ENCODE measurements at regions not wholly inside any gene's neighbourhood (a gene's known extent, or its start where the extent isn't known, plus 50 kb on each side); places are given as distances from the start of the nearest gene placed in this dataset.

- no peak for FAIRE-seq
Observed at GRCh38 chr2:14313341-14313740, 319.2 kb upstream of the LRATD1 start.

- no peak for FAIRE-seq
Observed at GRCh38 chr2:14316594-14316993, 315.9 kb upstream of the LRATD1 start.

DNA sequence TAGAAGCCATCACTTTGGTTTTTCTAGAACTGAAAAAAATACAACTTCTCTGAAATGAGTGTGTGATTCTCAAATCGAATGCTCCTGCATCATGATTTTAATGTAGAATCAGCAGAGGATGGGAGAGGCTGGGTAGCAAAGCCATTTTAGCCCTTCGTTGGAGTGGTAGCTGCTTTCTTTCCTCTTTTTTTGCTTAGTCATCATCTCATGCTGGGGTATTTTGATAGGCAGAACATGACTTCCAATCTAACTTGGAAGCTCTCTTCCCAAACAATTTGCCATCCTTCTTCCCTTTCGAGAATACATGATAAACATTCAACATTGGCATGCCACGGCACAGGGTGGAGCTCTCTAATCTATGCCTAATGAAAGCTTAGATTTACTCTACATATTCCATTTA lies 311.2 kb upstream of the LRATD1 start:
- FAIRE-seq, result no peak

DNA sequence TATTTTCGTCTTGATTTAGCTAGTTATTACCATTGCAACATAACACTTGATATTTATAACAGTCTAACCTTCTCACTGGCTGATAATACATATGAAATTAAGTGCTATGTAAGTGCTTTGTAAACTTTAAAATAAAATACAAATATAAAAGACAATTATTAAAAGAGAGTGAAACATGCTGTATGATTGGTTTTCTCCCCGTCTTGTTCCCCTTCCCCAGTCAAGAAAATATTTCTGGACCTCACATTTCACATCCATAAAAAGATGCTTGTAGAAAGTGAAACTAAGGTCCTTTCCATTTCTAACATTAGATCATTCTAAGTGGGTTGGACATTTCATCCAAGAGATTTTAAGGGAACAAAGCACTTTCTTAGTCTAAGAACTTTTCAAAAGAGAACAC lies 310.2 kb upstream of the LRATD1 start:
- FAIRE-seq, result no peak

DNA sequence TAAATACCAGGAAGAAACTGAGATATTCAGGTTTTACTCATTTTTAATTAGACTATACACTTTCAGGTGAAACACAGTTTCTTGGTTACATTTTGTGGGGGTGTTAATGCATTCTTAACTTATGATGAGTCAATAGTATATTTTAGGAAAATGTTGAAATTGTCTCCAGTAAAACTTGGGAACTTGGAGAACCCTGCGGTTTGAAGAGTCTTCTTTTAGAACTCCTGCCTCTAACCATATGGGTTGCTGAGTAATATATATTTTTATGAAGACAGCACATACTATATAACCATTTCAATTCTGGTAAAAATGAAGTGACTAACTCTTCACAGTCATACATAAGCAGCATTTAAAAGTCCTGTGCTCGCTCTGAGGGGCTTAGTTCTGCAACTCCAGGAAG lies 308.2 kb upstream of the LRATD1 start:
- no peak for FAIRE-seq

GRCh38 chr2:14330884-14331283 lies 301.6 kb upstream of the LRATD1 start:
- no peak for FAIRE-seq

DNA sequence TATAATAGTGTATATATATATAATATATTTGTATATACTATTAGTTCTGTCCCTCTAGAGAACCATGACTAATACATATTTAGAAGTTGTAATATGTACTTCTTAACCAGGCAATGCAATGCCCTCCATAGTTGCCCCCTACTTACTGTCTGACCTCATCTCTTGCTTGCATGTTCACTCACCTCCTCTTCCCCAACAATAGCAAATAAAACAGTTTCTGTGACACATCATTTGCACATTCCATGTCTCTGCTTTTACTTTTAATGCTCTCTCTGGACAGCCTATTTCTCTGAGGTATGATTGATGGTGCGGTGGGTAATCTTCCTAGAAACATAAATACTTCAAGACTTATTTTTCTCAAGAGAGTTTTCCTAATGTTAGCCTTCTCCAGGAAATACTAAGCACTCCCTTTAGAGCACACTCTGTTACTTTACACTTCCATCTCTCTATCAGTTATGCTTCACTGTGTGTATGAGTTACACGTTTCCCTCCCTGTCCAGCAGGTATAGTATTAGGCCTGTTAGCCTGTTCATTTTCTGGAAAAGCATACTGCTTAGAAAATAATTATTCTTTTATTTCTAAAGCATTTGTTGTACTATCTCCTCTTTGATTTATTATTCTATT lies 295.6 kb upstream of the LRATD1 start:
- no peak for FAIRE-seq

DNA sequence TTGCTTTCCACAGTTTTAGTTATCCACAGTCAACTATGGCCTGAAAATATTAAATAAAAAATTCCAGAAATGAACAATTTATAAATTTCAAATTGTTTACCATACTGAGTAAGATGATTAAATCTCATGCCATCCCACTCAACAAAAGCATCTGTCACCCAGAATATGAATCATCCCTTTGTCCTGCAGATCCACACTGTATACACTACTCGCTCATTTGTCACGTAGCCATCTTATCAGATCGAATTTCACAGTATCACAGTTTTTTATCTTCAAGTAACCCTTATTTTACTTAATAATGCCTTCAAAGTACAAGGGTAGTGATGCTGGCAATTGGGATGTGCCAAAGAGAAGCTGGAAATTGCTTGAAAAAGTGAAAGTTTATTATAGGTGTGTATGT lies 291.8 kb upstream of the LRATD1 start:
- FAIRE-seq, result no peak

DNA sequence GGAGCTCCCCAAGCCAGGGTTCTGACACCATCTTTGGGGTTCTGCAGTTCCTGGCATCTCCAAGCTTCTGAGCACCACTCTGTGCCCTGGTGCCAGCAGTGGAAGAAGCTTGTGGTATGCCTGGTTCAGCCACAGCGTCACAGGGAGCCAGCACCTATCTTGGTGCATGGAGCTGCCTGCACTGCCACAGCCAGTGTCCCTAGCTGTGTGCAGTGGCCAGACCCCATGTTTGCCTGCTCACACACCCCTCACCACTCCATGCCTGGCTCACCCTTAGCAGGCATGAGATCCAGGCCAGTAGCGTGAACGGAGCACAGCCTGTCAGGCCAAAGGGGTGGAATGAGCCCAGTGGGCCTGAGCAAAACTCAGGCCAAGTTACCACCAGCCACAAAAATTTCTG lies 290.2 kb upstream of the LRATD1 start:
- no peak for FAIRE-seq

DNA sequence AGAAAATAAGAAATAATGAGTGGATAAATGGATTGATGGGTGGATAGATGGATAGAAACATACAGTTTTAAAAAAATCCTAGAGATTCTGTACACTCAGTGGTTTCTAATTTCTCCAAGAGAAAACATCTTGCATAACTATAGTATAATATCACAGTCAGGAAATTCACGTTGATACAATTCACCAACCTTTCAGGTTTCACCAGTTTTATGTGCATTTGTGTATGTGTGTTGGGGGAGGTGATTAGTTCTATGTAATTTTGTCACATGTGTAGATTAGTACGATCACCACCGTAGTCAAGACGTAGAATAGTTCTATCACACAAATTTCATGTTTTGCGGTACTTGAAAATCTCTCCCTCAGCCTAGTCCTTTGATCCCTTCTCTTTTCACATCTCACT lies 288.2 kb upstream of the LRATD1 start:
- no peak for FAIRE-seq

- FAIRE-seq, result no peak
Observed at GRCh38 chr2:14348247-14348646, 284.3 kb upstream of the LRATD1 start.

GRCh38 chr2:14350856-14351255 lies 281.7 kb upstream of the LRATD1 start:
- no peak for FAIRE-seq

GRCh38 chr2:14352067-14352466 lies 280.4 kb upstream of the LRATD1 start:
- no peak for FAIRE-seq

DNA sequence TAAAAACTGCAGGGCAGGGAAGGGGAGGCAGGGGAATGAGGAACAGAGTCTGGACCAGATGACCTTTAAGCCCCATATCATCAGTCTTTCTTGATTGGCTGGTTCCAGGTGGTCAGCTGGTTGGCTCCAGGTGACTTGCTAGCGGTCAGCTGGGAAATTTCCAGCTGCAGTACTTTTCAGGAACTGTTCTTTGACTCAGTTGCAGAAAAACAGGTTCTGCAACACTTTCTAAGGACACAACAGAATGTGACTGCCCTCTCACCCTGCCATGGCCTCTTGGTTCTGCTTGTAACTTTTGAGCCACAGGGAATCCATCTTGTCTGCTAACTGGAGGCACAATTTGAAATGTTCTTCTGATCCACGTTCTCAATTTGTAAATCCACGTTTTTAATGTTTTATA lies 278.3 kb upstream of the LRATD1 start:
- no peak for FAIRE-seq

DNA sequence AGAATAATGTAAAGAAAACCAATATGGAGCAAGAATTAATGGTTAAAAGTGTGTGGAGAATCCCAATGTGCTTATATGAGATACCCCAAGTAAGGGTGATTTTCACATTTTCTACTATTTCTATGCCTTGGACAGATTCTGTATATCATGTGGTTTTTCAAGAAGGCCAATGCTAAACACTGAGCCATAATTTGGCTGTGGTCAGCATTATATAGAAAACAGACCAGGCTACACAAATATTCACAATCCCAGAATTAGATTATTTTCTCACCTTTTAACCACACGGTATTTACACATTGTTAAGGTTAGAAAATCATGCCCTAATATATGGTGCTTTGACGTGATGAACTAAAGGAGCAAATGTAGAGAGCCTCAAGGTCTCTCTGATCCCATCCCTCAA lies 277.4 kb upstream of the LRATD1 start:
- FAIRE-seq, result no peak

DNA sequence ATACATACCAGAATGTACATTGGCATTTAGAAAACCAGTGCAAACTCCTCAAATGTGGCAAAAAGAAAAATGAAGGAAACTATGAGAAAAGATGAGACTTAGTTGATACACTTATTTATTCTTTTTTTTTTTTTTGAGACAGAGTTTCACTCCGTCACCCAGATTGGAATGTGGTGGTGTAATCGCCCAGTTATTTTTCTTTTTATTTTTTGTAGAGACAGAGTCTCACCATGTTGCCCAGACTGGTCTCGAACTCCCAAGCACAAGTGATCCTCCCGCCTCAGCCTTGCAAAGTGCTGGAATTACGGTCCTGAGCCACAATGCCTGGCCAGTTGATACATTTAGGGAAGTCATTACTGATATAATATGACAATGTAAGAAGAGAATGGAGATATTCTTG lies 274.2 kb upstream of the LRATD1 start:
- no peak for FAIRE-seq

- FAIRE-seq, result no peak
Observed at GRCh38 chr2:14358774-14359173, 273.7 kb upstream of the LRATD1 start.

- no peak for FAIRE-seq
Observed at GRCh38 chr2:14363137-14363536, 269.4 kb upstream of the LRATD1 start.

- FAIRE-seq, result no peak
Observed at GRCh38 chr2:14363976-14364375, 268.5 kb upstream of the LRATD1 start.

GRCh38 chr2:14364471-14364870 lies 268.0 kb upstream of the LRATD1 start:
- FAIRE-seq, result no peak

DNA sequence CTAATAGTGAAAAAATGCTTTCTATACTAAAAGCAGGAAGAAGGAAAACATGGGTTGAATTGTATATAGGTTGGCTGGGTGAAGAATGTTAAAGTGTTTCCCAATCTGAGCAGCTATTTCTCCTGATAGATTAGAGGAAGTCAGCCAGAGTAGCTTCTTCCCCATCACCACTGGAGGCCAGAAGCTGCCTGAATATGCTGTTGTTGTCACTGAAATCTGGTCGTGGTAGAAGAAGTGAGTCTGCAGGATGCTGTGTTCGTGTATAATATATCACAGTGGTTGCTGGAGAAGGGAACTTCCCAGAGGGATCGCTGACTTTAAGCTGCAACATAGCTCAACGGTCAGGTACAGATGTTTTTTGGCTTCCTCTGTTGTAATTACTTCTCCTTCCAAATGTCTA lies 247.5 kb upstream of the LRATD1 start:
- no peak for FAIRE-seq

DNA sequence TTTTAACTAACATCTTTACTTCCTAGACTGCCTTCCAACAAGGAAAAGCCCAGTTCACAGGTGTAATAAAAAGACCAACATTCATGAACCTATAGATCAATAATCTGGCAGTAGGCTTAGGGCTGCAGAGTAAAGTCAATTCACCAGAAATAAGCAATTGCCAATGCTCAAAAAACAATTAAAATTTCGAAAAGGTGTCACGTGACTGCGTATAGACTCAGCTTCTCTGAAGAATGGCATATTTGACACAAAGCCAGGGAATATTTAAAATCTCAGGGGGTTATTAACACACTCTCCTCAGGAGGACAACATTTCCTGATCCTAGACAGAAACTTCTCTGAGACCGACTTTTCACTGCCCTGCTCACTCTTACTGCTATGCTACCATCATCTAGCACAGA lies 245.2 kb upstream of the LRATD1 start:
- no peak for FAIRE-seq

DNA sequence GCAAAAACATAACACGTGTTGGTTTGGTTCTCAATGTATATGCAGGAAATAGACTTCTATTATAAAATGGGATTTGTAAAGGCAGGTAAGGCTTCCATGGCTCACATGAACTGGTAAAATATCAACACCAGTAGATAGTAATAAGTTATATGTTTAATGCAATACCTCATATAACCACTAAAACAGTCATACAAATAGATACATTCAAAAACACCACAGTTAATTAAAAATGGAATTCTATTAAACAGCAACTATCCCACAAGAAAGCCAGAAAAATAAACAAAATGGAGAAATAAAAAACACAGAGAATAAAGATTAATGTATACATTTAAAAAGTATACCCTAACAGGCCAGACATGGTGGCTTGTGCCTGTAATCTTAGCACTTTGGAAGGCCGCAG lies 243.8 kb upstream of the LRATD1 start:
- no peak for FAIRE-seq

GRCh38 chr2:14396533-14397083 lies 235.9 kb upstream of the LRATD1 start:
- FAIRE-seq, result no peak

GRCh38 chr2:14398641-14399040 lies 233.9 kb upstream of the LRATD1 start:
- FAIRE-seq, result no peak

GRCh38 chr2:14401873-14402272 lies 230.6 kb upstream of the LRATD1 start:
- no peak for FAIRE-seq

Data from G401.6 (cell line).